ENCODE measurements at regions not wholly inside any gene's neighbourhood (a gene's known extent, or its start where the extent isn't known, plus 50 kb on each side); places are given as distances from the start of the nearest gene placed in this dataset.

DNA sequence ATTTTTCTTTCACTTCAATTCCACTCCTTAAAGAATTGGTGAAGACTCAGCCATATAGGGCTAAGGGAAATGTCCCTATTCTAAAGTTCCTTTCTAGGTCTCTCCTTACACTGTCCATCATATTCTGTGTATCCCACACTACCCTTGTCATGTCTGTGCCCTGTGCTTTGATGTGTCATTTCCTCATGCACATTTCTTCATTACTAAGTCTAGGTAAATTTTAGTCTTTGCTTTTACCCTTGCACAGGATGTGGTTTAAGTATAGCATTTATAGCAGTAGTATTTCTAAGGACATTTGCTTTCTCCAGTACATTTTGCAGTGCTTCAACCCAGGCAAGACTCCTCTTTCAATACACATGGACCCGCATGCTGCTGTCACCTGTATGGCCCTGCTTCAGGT, 221.5 kb upstream of the ACVR2A start:
- Histone ChIP-seq H3K4me3 (no peak overlapping the region), H3K4me1 (no peaks in the 10 kb centered on the region), H3K36me3 (no peaks in the 10 kb centered on the region), H3K27me3 (no peaks in the 10 kb centered on the region), H3K9me3 (no peaks in the 10 kb centered on the region), H3K27ac (no peak overlapping the region)
- intact Hi-C loops (cut with DNase I), result no loop called here
- ATAC-seq, result no peak
- DNase-seq, result no peak
- no peak for TF ChIP-seq CTCF (IDR thresholded peaks at IDR 0.05)

- no peak for ATAC-seq
Observed at GRCh38 chr2:147621656-147622197, 223.1 kb upstream of the ACVR2A start.

DNA sequence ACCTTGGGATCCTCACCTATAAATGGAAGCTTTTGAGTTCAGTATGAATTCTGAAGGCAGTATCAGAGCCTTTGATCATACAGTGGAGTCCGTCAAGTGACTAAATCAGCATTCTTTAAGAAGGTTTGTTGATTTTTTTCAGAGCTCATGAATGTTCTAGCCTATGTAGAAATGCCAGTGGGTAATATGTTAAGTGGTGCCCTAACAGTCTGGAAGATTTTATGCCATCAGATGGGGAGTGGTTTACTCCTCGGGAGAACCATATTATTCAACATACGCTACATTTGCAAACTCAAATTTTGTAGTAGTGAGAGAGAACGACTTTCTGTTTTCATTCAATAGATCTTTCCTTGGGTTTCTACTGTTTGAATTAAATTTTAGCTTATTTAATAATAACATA, 225.0 kb upstream of the ACVR2A start:
- Histone ChIP-seq H3K4me3 (no peak overlapping the region), H3K27me3 (no peaks in the 10 kb centered on the region), H3K9me3 (no peaks in the 10 kb centered on the region), H3K4me1 (no peaks in the 10 kb centered on the region), H3K36me3 (no peaks in the 10 kb centered on the region), H3K27ac (no peak overlapping the region)
- DNase-seq (no peak), ATAC-seq (no peak)
- intact Hi-C loops (cut with DNase I), result no loop called here
- no peak for TF ChIP-seq CTCF (IDR thresholded peaks at IDR 0.05)

More at GRCh38 chr2:147621656-147622197, 223.1 kb upstream of the ACVR2A start:
- Histone ChIP-seq H3K27me3 (no peaks in the 10 kb centered on the region), H3K9me3 (no peaks in the 10 kb centered on the region), H3K4me3 (no peak overlapping the region), H3K27ac (no peak overlapping the region), H3K36me3 (no peaks in the 10 kb centered on the region), H3K4me1 (no peaks in the 10 kb centered on the region)
- TF ChIP-seq CTCF (IDR thresholded peaks at IDR 0.05), result no peak
- DNase-seq, result no peak
- intact Hi-C loops (cut with DNase I), result no loop called here

DNA sequence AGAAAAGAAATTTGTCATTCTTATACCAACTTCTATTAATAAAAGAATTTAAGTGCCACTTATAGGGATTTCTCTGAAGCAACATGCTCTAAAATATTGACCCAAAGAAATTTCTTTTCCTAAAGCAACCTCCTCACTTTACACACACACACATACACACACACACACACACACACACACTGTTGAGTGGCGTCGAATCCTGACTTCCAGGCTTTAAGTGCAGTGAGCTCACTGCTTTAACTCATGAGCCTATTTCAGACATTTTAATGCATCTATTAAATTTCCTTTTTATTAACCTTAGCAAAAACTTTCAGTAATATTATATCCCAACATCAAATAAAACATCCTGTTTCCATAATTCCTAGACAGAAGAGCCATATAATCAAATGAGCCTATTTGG, 229.1 kb upstream of the ACVR2A start:
- peak; percentile 49 for ATAC-seq
- intact Hi-C loops (cut with DNase I), result no loop called here
- DNase-seq, result peak in 1 of 4 donors; percentile 38

DNA sequence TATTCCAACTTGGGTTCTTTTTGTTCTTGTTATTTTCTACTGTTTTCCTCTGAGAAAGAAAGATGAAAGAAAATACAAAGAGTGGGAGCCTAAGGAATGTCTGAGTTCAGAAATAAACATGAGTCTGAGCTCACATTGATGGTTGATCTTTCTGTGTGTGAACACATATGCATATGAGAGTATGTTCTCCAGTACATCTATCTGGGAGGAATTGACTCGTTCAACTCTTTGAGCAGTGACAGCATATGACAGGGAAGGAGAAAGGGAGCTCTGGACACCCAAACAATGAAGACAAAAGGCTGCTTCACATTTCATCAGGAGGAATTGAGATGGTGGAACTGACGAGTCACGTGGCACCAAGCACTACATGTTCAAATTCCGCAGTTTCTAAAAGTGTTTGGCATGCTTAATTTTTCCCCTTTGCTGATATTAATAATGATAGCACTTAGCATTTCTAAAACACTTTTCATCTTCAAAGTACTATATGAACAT, 229.8 kb upstream of the ACVR2A start:
- Histone ChIP-seq H3K4me1 (no peaks in the 10 kb centered on the region), H3K27ac (no peak overlapping the region), H3K4me3 (no peak overlapping the region), H3K27me3 (no peaks in the 10 kb centered on the region), H3K9me3 (no peaks in the 10 kb centered on the region), H3K36me3 (no peaks in the 10 kb centered on the region)
- no peak for ATAC-seq
- intact Hi-C loops (cut with DNase I), result no loop called here
- TF ChIP-seq CTCF (IDR thresholded peaks at IDR 0.05), result no peak
- DNase-seq, result no peak

More for the DNA sequence above, 229.1 kb upstream of the ACVR2A start:
- H3K9me3 ChIP-seq, result no peaks in the 10 kb centered on the region
- no peaks in the 10 kb centered on the region for H3K36me3 ChIP-seq
- no peak for TF ChIP-seq CTCF (IDR thresholded peaks at IDR 0.05)
- H3K4me3 ChIP-seq, result no peak overlapping the region
- no peaks in the 10 kb centered on the region for H3K4me1 ChIP-seq
- H3K27me3 ChIP-seq, result no peaks in the 10 kb centered on the region
- no peak overlapping the region for H3K27ac ChIP-seq

Measured in left lung (tissue), 4 donors.